Uterus (tissue), 2 donors: ENCODE measurements at regions not wholly inside any gene's neighbourhood (a gene's known extent, or its start where the extent isn't known, plus 50 kb on each side); places are given as distances from the start of the nearest gene placed in this dataset.

ENCODE experiments used
- POLR2A ChIP-seq, 2 donors: fragments of 450-650 bp; IDR thresholded peaks; one replicate each; pipeline ENCODE4 v1.6.1; 2016; ENCODE audit warnings: antibody characterized with exemption in 2 of 2, mild to moderate bottlenecking in 1 of 2, moderate library complexity in 1 of 2
- TF ChIP-seq, protein P1 (sequence below), 4 experiments: fragments of 200-600 bp in 2 of 4; fragments of 450-650 bp in 2 of 4; sonication (generic) in 2 of 4; IDR thresholded peaks; one replicate each; pipeline ENCODE4 v1.5.1; 2016 to 2019; ENCODE audit warnings: antibody characterized with exemption in 4 of 4, mild to moderate bottlenecking in 2 of 4, moderate library complexity in 1 of 4

DNA sequence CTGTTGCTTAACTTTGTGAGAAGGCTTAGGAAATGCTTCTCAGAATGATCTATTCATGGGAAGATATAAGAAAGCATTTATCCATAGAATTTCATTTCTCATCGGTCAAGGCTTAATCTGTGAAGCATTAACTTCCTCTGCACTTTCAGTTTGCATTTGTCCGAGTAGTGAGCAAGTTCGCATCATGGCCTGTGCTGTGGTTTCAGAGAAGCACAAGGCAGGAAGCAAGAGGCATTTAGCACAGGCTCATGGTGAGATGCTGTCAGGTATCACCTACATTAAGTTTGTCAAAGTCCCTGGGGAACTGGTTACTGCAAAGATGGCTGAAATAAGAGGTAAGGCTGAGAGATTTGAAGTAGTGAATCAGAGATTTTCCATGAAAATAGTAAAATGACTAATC, 244.9 kb downstream of the NAP1L3 start:
- TF ChIP-seq, protein P1, sequence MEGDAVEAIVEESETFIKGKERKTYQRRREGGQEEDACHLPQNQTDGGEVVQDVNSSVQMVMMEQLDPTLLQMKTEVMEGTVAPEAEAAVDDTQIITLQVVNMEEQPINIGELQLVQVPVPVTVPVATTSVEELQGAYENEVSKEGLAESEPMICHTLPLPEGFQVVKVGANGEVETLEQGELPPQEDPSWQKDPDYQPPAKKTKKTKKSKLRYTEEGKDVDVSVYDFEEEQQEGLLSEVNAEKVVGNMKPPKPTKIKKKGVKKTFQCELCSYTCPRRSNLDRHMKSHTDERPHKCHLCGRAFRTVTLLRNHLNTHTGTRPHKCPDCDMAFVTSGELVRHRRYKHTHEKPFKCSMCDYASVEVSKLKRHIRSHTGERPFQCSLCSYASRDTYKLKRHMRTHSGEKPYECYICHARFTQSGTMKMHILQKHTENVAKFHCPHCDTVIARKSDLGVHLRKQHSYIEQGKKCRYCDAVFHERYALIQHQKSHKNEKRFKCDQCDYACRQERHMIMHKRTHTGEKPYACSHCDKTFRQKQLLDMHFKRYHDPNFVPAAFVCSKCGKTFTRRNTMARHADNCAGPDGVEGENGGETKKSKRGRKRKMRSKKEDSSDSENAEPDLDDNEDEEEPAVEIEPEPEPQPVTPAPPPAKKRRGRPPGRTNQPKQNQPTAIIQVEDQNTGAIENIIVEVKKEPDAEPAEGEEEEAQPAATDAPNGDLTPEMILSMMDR (IDR thresholded peaks at IDR 0.05), result no peak
- no peak for TF ChIP-seq POLR2A (IDR thresholded peaks at IDR 0.05)
